Nephron (organoid): ENCODE measurements at regions not wholly inside any gene's neighbourhood (a gene's known extent, or its start where the extent isn't known, plus 50 kb on each side); places are given as distances from the start of the nearest gene placed in this dataset.

Experiments
- H3K27ac Mint-ChIP-seq, 3 experiments: 2 replicates each; pipeline ENCODE4 v1.8.0; 2020; ENCODE audit warnings: mixed read lengths in 3 of 3, mild to moderate bottlenecking in 2 of 3, moderate library complexity in 1 of 3
- H3K27me3 Mint-ChIP-seq: 2 replicates; pipeline ENCODE4 v1.8.0; 2021; ENCODE audit warnings: low read depth, mild to moderate bottlenecking, moderate library complexity, mixed read lengths
- H3K36me3 Mint-ChIP-seq: 2 replicates; pipeline ENCODE4 v1.8.0; 2020; ENCODE audit warnings: low read depth, mixed read lengths
- H3K4me1 Mint-ChIP-seq: 2 replicates; pipeline ENCODE4 v1.8.0; 2020; ENCODE audit warnings: mixed read lengths
- H3K4me3 Mint-ChIP-seq, 3 experiments: 2 replicates each; pipeline ENCODE4 v1.8.0; 2020; ENCODE audit warnings: mild to moderate bottlenecking in 3 of 3, mixed read lengths in 3 of 3, moderate library complexity in 2 of 3
- H3K9me3 Mint-ChIP-seq: 2 replicates; pipeline ENCODE4 v1.8.0; 2020; ENCODE audit warnings: mixed read lengths
- TF ChIP-seq, protein P1 (sequence below), 3 experiments: fragments of 200-600 bp; sonication (generic); IDR thresholded peaks; one replicate each; pipeline ENCODE4 v1.5.0; 2021; ENCODE audit warnings: antibody characterized with exemption in 3 of 3; ENCODE audit not compliant: unreplicated experiment in 3 of 3

DNA sequence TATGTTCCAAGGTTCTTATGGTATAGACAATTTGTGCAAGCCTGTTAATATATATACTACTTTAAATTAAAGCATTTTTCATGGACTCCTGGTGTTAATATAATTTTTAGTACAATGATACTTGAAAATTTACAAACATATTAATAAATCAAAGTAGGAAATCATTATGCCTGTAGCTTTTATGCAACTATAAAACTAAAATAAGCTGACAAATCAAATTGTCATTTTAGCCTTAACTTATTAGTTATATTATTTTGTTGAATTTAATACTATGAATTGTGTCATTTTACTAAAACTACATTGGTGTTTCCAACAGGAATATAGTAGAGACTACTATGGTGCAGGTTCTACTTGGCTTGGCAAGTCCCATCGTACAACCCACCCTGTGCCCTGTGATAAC is 96.0 kb downstream of the MED10 start:
- no peaks in the 10 kb centered on the region for H3K4me1 Mint-ChIP-seq
- H3K27ac Mint-ChIP-seq = no peak overlapping the region
- no peaks in the 10 kb centered on the region for H3K36me3 Mint-ChIP-seq
- H3K4me3 Mint-ChIP-seq = no peak overlapping the region
- TF ChIP-seq, protein P1, sequence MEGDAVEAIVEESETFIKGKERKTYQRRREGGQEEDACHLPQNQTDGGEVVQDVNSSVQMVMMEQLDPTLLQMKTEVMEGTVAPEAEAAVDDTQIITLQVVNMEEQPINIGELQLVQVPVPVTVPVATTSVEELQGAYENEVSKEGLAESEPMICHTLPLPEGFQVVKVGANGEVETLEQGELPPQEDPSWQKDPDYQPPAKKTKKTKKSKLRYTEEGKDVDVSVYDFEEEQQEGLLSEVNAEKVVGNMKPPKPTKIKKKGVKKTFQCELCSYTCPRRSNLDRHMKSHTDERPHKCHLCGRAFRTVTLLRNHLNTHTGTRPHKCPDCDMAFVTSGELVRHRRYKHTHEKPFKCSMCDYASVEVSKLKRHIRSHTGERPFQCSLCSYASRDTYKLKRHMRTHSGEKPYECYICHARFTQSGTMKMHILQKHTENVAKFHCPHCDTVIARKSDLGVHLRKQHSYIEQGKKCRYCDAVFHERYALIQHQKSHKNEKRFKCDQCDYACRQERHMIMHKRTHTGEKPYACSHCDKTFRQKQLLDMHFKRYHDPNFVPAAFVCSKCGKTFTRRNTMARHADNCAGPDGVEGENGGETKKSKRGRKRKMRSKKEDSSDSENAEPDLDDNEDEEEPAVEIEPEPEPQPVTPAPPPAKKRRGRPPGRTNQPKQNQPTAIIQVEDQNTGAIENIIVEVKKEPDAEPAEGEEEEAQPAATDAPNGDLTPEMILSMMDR (IDR thresholded peaks at IDR 0.05; ENCODE audit: unreplicated experiment in 3 of 3) = no peak
- H3K9me3 Mint-ChIP-seq = no peaks in the 10 kb centered on the region
- H3K27me3 Mint-ChIP-seq = peaks cover 5% of the 10 kb centered on the region

GRCh38 chr5:6281818-6282217 is 96.5 kb downstream of the MED10 start:
- TF ChIP-seq, protein P1 (IDR thresholded peaks at IDR 0.05; ENCODE audit: unreplicated experiment in 3 of 3) = no peak
- Mint-ChIP-seq H3K36me3 (no peaks in the 10 kb centered on the region), H3K4me1 (no peaks in the 10 kb centered on the region), H3K4me3 (peak overlapping the region in 2 of 3 experiments; percentile 52 to 53), H3K27ac (peak overlapping the region in 1 of 3 experiments; percentile 9), H3K9me3 (no peaks in the 10 kb centered on the region), H3K27me3 (peaks cover 5% of the 10 kb centered on the region)

DNA sequence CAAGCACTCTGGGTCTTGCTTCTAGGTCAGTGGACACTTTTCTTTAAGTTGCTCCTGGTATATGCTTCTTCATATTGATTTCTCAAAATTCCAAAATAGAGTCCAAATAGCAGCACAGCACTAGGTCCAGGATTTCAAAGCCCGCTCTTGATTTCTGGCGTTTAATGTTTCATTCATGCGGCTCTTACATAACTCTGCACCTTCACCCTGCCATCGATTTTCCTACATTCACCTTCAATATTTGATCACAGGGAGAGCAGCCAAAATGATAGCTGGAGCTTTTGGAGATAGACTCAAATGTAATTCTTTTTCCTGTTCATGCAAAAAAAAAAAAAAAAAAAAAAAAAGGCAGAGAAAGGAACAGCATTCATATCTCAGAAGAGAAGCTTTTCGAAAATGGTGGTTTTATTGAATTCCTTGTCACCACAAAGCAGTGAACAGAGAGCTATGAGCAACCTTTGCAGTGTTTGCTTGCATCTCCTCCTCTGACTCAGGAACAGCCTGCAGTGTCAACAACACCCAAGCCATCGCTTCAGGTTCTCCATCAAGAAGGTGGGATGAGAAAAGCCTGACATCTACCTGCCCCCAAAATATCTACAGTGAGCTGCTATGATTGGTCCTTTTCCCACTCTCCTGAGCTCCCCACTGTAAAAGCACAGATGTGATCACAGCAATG is 97.8 kb downstream of the MED10 start:
- peaks cover 5% of the 10 kb centered on the region for H3K27me3 Mint-ChIP-seq
- no peak overlapping the region for H3K27ac Mint-ChIP-seq
- no peaks in the 10 kb centered on the region for H3K9me3 Mint-ChIP-seq
- TF ChIP-seq, protein P1 (IDR thresholded peaks at IDR 0.05; ENCODE audit: unreplicated experiment in 3 of 3) = no peak
- no peak overlapping the region for H3K4me3 Mint-ChIP-seq
- H3K36me3 Mint-ChIP-seq = no peaks in the 10 kb centered on the region
- no peaks in the 10 kb centered on the region for H3K4me1 Mint-ChIP-seq

GRCh38 chr5:6279607-6280006 is 98.7 kb downstream of the MED10 start:
- no peak overlapping the region for H3K27ac Mint-ChIP-seq
- H3K4me3 Mint-ChIP-seq = no peak overlapping the region
- H3K9me3 Mint-ChIP-seq = no peaks in the 10 kb centered on the region
- H3K36me3 Mint-ChIP-seq = no peaks in the 10 kb centered on the region
- TF ChIP-seq, protein P1 (IDR thresholded peaks at IDR 0.05; ENCODE audit: unreplicated experiment in 3 of 3) = no peak
- H3K4me1 Mint-ChIP-seq = no peaks in the 10 kb centered on the region
- H3K27me3 Mint-ChIP-seq = peaks cover 5% of the 10 kb centered on the region

DNA sequence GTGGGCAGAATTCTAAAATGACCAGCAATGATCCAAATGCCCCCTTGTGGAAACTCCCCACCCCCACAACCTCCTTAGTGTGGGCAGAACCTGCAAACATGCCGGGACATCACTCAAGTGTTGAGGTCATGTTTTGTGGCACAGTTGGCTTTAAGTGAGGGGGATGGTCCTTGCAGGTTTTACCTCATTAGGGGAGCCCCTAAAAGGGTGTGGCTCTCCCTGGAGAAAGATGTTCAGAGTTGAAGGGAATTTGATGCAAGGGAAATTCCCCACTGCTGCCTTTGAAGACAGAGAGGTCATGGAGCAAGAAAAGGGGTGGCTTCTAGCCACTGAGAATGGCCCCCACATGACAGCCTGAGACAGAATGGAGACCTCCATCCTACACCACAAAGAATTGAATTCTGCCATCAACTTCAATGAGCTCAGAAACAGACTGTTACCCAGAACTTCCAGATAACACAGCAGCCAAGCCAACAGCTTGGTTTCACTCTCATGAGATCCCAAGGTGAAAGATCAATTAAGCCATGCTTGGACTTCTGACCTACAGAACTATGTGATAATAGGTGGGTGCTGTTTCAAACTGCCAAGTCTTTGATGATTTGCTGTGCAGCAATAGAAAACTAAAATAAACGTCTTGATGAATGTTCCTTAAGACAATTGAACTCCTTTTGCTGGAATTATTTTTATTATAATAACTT is 103.4 kb downstream of the MED10 start:
- Mint-ChIP-seq H3K27me3 (peaks cover 10% of the 10 kb centered on the region), H3K9me3 (peaks cover 2% of the 10 kb centered on the region), H3K27ac (no peak overlapping the region), H3K36me3 (no peaks in the 10 kb centered on the region), H3K4me3 (no peak overlapping the region), H3K4me1 (no peaks in the 10 kb centered on the region)
- TF ChIP-seq, protein P1 (IDR thresholded peaks at IDR 0.05; ENCODE audit: unreplicated experiment in 3 of 3) = no peak

- H3K4me1 Mint-ChIP-seq = no peaks in the 10 kb centered on the region
- no peak overlapping the region for H3K27ac Mint-ChIP-seq
- H3K36me3 Mint-ChIP-seq = no peaks in the 10 kb centered on the region
- TF ChIP-seq, protein P1 (IDR thresholded peaks at IDR 0.05; ENCODE audit: unreplicated experiment in 3 of 3) = no peak
- peaks cover 2% of the 10 kb centered on the region for H3K9me3 Mint-ChIP-seq
- peaks cover 5% of the 10 kb centered on the region for H3K27me3 Mint-ChIP-seq
- H3K4me3 Mint-ChIP-seq = no peak overlapping the region
Observed at GRCh38 chr5:6273749-6274148, 104.6 kb downstream of the MED10 start.
